ENCODE measurements at regions not wholly inside any gene's neighbourhood (a gene's known extent, or its start where the extent isn't known, plus 50 kb on each side); places are given as distances from the start of the nearest gene placed in this dataset.
"Not testable (repeated sequence)": the region's sequence is repeated elsewhere in the genome, so short reads cannot be mapped to it uniquely, and the experiment has no call there.

- intact Hi-C loops (cut with micrococcal nuclease), result no loop called here
Observed at GRCh38 chr2:220586980-220587530, 959.6 kb downstream of the SLC4A3 start.

- intact Hi-C loops (cut with micrococcal nuclease), result no loop called here
Observed at GRCh38 chr2:220588148-220588547, 960.7 kb downstream of the SLC4A3 start.

- intact Hi-C loops (cut with micrococcal nuclease), result no loop called here
Observed at GRCh38 chr2:220590476-220590875, 963.0 kb downstream of the SLC4A3 start.

- intact Hi-C loops (cut with micrococcal nuclease), result no loop called here
Observed at GRCh38 chr2:220593526-220593925, 966.1 kb downstream of the SLC4A3 start.

GRCh38 chr2:220601674-220602073 is 970.4 kb downstream of the EPHA4 start:
- intact Hi-C loops (cut with micrococcal nuclease), result no loop called here

- intact Hi-C loops (cut with micrococcal nuclease), result not testable (repeated sequence)
Observed at GRCh38 chr2:220613004-220613403, 959.1 kb downstream of the EPHA4 start.

- intact Hi-C loops (cut with micrococcal nuclease), result no loop called here
Observed at GRCh38 chr2:220614064-220614463, 958.0 kb downstream of the EPHA4 start.

GRCh38 chr2:220619525-220620220 is 952.4 kb downstream of the EPHA4 start:
- intact Hi-C loops (cut with micrococcal nuclease), result no loop called here

GRCh38 chr2:220626603-220627002 is 945.5 kb downstream of the EPHA4 start:
- intact Hi-C loops (cut with micrococcal nuclease), result no loop called here

- intact Hi-C loops (cut with micrococcal nuclease), result no loop called here
Observed at GRCh38 chr2:220628252-220628651, 943.9 kb downstream of the EPHA4 start.

GRCh38 chr2:220641137-220641536 is 931.0 kb downstream of the EPHA4 start:
- intact Hi-C loops (cut with micrococcal nuclease), result no loop called here

- intact Hi-C loops (cut with micrococcal nuclease), result no loop called here
Observed at GRCh38 chr2:220646424-220646823, 925.7 kb downstream of the EPHA4 start.

- intact Hi-C loops (cut with micrococcal nuclease), result no loop called here
Observed at GRCh38 chr2:220648628-220649027, 923.5 kb downstream of the EPHA4 start.

- intact Hi-C loops (cut with micrococcal nuclease), result no loop called here
Observed at GRCh38 chr2:220653776-220654175, 918.3 kb downstream of the EPHA4 start.

- intact Hi-C loops (cut with micrococcal nuclease), result no loop called here
Observed at GRCh38 chr2:220654322-220654721, 917.8 kb downstream of the EPHA4 start.

- intact Hi-C loops (cut with micrococcal nuclease), result no loop called here
Observed at GRCh38 chr2:220660277-220661145, 911.6 kb downstream of the EPHA4 start.

- intact Hi-C loops (cut with micrococcal nuclease), result no loop called here
Observed at GRCh38 chr2:220662431-220662830, 909.7 kb downstream of the EPHA4 start.

GRCh38 chr2:220663065-220663464 is 909.0 kb downstream of the EPHA4 start:
- intact Hi-C loops (cut with micrococcal nuclease), result no loop called here

- intact Hi-C loops (cut with micrococcal nuclease), result no loop called here
Observed at GRCh38 chr2:220664272-220665107, 907.6 kb downstream of the EPHA4 start.

GRCh38 chr2:220665108-220665471 is 907.0 kb downstream of the EPHA4 start:
- intact Hi-C loops (cut with micrococcal nuclease), result no loop called here

GRCh38 chr2:220669324-220669723 is 902.8 kb downstream of the EPHA4 start:
- intact Hi-C loops (cut with micrococcal nuclease), result no loop called here

GRCh38 chr2:220670511-220670910 is 901.6 kb downstream of the EPHA4 start:
- intact Hi-C loops (cut with micrococcal nuclease), result no loop called here
